ENCODE measurements at regions not wholly inside any gene's neighbourhood (a gene's known extent, or its start where the extent isn't known, plus 50 kb on each side); places are given as distances from the start of the nearest gene placed in this dataset.

- Histone ChIP-seq H3K14ac (ENCODE audit: insufficient read length) (no peak overlapping the region), H3K79me2 (ENCODE audit: control insufficient read depth in 1 of 2, insufficient read depth in 2 of 2, low read length in 2 of 2) (no peaks in the 10 kb centered on the region), H3K27ac (ENCODE audit: low read depth, low read length) (no peak overlapping the region), H3K4me2 (ENCODE audit: insufficient read depth in 1 of 2, low read depth in 2 of 2, low read length in 2 of 2) (no peak overlapping the region), H2BK120ac (replicated peaks; ENCODE audit: low read depth, low read length) (no peak overlapping the region), H3K79me1 (ENCODE audit: low read depth, low read length) (no peaks in the 10 kb centered on the region), H3K4ac (replicated peaks; ENCODE audit: insufficient read length, low read depth, low read length) (no peak overlapping the region), H4K20me1 (replicated peaks in 1 of 2; ENCODE audit: control insufficient read depth in 1 of 2, insufficient read depth in 2 of 2, low read length in 2 of 2) (no peaks in the 10 kb centered on the region), H3K4me1 (replicated peaks in 1 of 4; ENCODE audit: control insufficient read depth in 3 of 4, insufficient read depth in 4 of 4, low read length in 3 of 4) (peaks cover 1 to 18% (median 13%) of the 10 kb centered on the region in 4 experiments), H4K91ac (replicated peaks; ENCODE audit: insufficient read length, low read length) (no peak overlapping the region), H2BK20ac (ENCODE audit: low read length) (no peak overlapping the region), H3K56ac (replicated peaks; ENCODE audit: insufficient read length, low read depth, low read length) (no peak overlapping the region), H3K9me3 (ENCODE audit: insufficient read depth in 2 of 2, low read depth in 1 of 2, low read length in 1 of 2) (no peaks in the 10 kb centered on the region), H2AFZ (ENCODE audit: low read length) (no peak overlapping the region), H4K5ac (ENCODE audit: insufficient read length, low read depth, low read length) (no peak overlapping the region), H3K18ac (ENCODE audit: extremely low read depth, low read length) (no peak overlapping the region), H2BK15ac (ENCODE audit: low read length) (no peak overlapping the region), H3K23ac (ENCODE audit: insufficient read length) (no peak overlapping the region), H3K9ac (replicated peaks in 1 of 4; ENCODE audit: extremely low read depth in 1 of 4, low read depth in 3 of 4, low read length in 3 of 4) (no peak overlapping the region), H2AK5ac (ENCODE audit: low read depth, low read length) (no peak overlapping the region), H2BK12ac (ENCODE audit: low read depth, low read length) (no peak overlapping the region), H3K36me3 (ENCODE audit: control insufficient read depth in 2 of 4, insufficient read depth in 4 of 4, low read length in 3 of 4) (no peaks in the 10 kb centered on the region), H3K27me3 (replicated peaks in 1 of 4; ENCODE audit: control insufficient read depth in 3 of 4, extremely low read depth in 1 of 4, insufficient read depth in 3 of 4, low read length in 3 of 4) (no peaks in the 10 kb centered on the region), H3K23me2 (ENCODE audit: low read depth, low read length) (no peaks in the 10 kb centered on the region), H4K8ac (ENCODE audit: extremely low read depth, insufficient read depth, low read length) (no peak overlapping the region), H2BK5ac (ENCODE audit: low read depth, low read length) (no peak overlapping the region), H3K4me3 (ENCODE audit: extremely low read depth in 1 of 4, insufficient read depth in 2 of 4, low read depth in 3 of 4, low read length in 4 of 4) (no peak overlapping the region)
- POLR2A ChIA-PET (ENCODE audit: partially characterized antibody) = no interaction called here
- CTCF ChIA-PET (ENCODE audit: partially characterized antibody) = no interaction called here
- FAIRE-seq (no peak), DNase-seq (ENCODE audit: low read depth in 1 of 2, low spot score in 2 of 2) (no peak)
- WGBS, 2 experiments (ENCODE audit: extremely low coverage in 1 of 2, insufficient coverage in 1 of 2, insufficient read length in 1 of 2, insufficient replicate concordance in 2 of 2, low coverage in 1 of 2, low lambda C conversion rate in 2 of 2, missing lambda C conversion rate in 1 of 2) = 86% methylated on average over 2 of the region's 2 CpGs; no CpG with 5 or more reads in 1 of the 2 experiments
- TF ChIP-seq TCF12 (IDR thresholded peaks at IDR 0.05; ENCODE audit: low read depth, low read length) (no peak), TAF1 (IDR thresholded peaks at IDR 0.05; ENCODE audit: low read depth, low read length) (no peak), EZH2 (IDR thresholded peaks at IDR 0.05; ENCODE audit: low read depth, low read length, severe bottlenecking) (no peak), ASH2L (IDR thresholded peaks at IDR 0.05; ENCODE audit: low read length) (no peak), RNF2 (IDR thresholded peaks at IDR 0.05; ENCODE audit: borderline replicate concordance, low read depth, low read length, missing control alignments, poor library complexity, severe bottlenecking) (no peak), TBP (IDR thresholded peaks at IDR 0.05; ENCODE audit: low read depth, low read length) (no peak), TEAD4 (IDR thresholded peaks at IDR 0.05; ENCODE audit: low read depth, low read length) (no peak), SUZ12 (IDR thresholded peaks at IDR 0.05; ENCODE audit: low read length) (no peak), MAFK (IDR thresholded peaks at IDR 0.05; ENCODE audit: low read depth, low read length) (no peak), HDAC6 (IDR thresholded peaks at IDR 0.05; ENCODE audit: low read depth, low read length) (no peak), BRCA1 (IDR thresholded peaks at IDR 0.05; ENCODE audit: low read depth, low read length) (no peak), TAF7 (optimal IDR thresholded peaks at IDR 0.05; ENCODE audit: borderline replicate concordance, low read depth, low read length) (no peak), BACH1 (IDR thresholded peaks at IDR 0.05; ENCODE audit: low read length) (no peak), RFX5 (IDR thresholded peaks at IDR 0.05; ENCODE audit: borderline replicate concordance, low read depth, low read length) (no peak), JUN (IDR thresholded peaks at IDR 0.05; ENCODE audit: low read depth, low read length) (no peak)
Measured at GRCh38 chr9:106682420-106682819, 180.5 kb upstream of the ZNF462 start.

Measured in H1 (cell line).